ACHN (cell line): ENCODE measurements at regions not wholly inside any gene's neighbourhood (a gene's known extent, or its start where the extent isn't known, plus 50 kb on each side); places are given as distances from the start of the nearest gene placed in this dataset.

ENCODE experiments used
- DNase-seq: peaks from one replicate; pipeline ENCODE4 v3.0.0-alpha.2; 2015
- in situ Hi-C: cut with HindIII; loops from 2 replicates; pipeline ENCODE4 v1.10.0; 2017; ENCODE audit warnings: low sequenced_read_pairs, low pct_ligation_motif_present, low pct_unique_long_range_greater_than_20kb

DNA sequence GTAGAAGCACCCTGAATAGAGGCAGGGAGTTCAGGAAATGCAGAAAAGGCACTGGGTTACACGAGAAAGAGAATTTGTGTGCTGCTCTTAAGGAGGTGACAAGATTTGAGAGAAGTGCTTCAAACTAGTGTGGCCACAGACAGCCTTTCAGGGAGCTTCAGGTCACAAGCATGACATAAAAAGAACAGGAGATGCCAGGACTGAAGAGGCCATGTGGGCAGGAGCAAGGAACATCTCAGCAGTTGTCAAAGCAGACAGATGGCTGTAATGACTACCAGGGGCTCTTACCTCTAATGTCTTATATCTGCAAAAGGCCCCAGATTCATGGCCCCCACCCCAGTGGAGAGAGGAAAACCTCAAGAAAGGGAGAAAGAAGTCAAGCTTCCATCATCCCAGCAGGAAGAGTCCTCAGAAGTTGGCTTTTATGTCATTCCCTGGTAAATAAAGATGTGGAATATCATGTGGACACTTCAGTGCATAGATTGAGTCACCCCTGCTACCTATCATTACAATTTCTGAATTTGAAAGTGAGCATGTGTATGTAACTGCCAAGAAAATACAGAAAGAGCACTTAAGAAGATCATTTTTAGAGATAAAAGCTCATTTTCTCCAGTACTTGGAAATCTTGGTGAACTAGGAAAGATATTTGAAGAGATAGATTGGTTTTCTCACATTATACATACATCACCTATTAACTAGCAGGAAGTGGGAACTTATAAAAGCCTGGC lies 214.4 kb upstream of the RORB start:
- no peak for DNase-seq
- in situ Hi-C loops, result no loop called here

DNA sequence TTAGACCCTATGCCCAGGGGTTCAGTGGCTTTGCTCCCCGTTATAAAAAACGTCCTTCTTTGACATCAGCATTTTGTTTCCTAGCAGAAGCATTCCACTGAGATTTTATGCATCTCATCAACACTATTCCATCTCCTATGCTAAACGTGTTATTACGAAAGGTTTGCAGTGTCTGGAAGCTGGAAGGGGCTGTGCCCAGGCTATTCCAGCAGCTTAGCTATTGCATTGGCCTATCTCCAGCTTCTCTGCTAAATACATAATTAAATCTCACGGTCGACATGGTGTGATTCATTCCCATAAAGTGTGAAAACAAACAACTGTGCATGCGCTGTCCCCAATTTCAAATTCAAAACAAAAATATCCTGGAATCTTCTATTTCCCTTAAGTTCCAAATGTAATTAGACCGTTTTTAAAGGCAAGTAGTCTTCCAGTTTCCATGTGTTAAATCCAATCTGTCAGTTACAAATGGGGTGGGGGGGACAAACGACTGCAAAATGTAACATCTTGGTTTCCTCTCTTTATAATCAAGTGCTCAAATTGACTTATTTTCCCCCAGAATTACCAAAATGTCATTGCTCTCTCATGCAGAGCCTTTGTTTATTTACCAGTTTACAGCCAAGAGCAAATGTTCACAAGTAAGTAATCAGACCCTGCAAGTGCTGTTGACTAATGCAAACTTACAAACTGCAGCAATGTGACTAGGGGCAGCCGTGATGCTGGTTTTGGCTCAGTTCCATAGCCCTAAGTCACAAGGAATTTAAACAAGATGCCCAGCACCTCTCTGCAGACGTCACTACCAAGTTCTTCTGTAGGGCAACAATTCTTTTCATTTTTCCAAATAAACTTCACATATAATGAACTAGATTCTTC lies 212.3 kb upstream of the RORB start:
- DNase-seq, result no peak
- in situ Hi-C loops, result no loop called here

DNA sequence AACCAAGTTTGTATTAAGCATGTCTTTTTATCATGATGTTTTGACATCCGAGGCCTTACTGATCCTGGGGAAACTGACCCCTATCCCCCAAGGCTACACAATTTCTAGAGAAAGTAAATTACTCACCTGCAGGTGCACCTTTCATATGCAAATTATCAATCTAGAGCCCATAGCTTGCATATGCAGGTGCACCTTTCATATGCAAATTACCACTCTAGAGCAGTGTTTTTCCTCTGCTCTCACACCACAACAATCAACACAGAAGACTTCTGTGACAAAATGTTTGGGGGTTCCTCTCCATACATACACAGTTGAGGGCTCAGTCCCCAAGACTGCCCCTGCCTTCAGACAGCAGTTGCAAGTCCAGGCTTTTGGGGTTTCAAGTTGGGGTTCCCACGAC lies 203.7 kb upstream of the RORB start:
- in situ Hi-C loops, result no loop called here
- DNase-seq, result no peak

DNA sequence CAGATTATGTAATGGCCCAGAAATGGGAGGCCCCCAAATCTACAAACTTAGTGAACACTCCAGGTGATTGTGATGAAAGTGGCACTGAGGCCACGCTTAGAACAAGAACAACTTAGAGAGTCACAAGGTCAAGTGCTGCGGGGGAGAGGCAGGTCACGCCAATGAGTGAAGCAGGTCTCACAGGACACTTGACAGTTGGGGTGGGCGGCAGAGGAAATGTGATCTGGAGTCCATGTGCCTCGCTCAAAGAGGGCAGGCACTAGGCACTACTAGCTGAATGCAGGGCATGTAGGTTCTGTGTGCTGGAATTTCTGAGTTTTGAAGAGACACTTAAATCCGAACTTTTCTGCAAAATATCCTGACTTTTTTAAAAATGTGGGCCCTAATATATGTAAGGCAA lies 193.2 kb upstream of the RORB start:
- no peak for DNase-seq
- in situ Hi-C loops, result no loop called here

DNA sequence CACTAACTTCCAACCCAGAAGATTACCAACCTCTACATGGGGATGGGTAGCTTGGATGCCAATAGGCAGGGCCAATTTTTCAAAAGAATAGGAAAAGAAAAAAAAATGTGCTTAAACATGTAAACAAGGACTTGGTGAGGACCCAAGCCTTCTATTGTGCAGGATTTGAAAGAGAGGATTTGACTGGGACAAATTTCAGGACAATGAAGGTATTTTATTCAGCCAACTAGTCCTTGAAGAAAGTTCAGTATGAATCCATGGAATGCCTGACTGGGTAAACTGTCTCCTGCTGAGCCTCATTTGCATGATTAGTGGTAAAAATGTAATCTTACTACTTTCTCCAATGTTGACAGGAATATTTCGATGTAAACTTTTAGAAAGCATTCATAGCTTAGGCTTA lies 192.5 kb upstream of the RORB start:
- in situ Hi-C loops, result no loop called here
- DNase-seq, result no peak

DNA sequence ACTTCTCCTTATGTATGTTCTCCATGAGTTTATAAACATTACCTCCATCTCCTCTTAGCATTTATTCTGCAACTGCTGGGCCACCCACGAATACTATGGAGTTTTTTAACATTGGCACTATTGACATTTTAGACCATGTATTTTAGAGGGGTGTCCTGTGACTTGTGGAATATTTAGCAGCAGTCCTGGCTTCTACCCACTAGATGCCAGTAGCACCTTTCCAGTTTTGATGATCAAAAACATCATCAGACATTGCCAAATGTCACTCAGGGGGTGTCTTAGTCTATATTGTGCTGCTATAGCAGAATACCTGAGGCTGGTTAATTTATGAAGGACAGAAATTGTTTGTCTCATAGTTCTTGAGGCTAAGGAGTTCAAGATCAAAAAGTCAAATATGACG lies 187.5 kb upstream of the RORB start:
- in situ Hi-C loops, result no loop called here
- no peak for DNase-seq

DNA sequence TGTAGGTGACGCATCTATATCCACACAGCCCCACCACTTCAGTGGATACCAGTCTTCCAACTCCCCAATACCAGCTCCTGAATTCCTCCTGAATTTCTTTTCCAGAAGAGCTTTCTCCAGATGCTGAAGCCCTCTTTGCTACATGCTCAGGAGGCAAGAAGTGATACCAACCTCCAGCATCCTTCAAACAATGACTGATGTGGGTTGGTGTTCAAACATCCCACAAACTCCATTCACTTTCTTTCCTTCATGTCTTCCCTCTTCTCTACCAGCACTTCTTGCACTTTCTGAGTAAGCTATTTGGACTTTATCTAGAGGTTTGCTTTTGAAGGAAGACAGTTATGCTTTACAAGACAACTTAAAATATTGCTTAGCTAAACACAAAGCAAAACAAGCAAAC lies 179.9 kb upstream of the RORB start:
- DNase-seq, result no peak
- in situ Hi-C loops, result no loop called here

DNA sequence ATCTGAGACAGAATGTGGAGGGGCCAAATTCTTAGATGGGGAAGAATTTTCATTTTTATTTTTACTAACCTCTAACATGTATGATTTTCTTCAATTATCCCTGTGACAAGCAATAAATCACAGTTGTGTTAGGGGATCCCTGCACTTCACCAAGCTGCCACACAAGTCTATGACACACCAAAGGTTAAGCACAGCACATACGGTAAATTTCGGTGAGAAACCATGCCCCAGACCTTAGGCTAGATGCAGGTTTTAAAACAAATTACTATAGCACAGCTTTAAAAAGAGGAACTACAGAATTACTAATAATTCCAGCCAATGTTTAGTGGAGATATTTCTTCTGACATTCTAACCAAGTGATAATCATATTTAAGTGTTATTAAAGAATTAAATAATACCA lies 175.7 kb upstream of the RORB start:
- in situ Hi-C loops, result no loop called here
- DNase-seq, result no peak

DNA sequence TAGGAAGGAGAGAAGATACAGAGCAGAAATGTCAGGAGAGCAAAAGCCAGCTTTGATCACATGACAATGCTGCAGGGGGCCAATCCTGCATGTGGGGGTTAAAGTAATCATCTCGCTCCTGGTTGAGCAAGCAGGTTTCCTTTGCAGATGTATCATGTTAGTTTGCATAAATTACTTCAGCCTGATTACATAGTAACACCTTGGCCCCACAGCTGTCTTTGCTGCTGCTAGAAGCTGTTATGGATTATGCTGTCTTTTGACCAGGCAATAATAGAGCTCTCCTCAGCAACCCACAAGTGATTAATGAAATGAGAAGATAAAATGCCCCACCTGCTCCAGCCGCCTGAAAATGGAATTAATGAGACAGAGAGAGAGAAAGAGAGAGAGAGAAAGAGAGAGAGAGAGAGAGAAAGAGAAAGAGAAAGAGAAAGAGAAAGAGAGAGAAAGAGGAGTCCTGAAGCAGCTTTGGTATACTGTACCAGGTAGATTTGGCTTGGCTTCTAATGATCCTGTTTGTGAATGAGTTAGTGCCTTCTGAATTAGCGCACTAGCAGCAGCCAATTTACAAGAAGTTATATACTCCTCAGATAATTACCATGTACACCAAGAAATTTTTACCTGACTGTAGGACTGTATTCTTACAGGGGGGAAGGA lies 174.3 kb upstream of the RORB start:
- DNase-seq, result no peak
- in situ Hi-C loops, result no loop called here

DNA sequence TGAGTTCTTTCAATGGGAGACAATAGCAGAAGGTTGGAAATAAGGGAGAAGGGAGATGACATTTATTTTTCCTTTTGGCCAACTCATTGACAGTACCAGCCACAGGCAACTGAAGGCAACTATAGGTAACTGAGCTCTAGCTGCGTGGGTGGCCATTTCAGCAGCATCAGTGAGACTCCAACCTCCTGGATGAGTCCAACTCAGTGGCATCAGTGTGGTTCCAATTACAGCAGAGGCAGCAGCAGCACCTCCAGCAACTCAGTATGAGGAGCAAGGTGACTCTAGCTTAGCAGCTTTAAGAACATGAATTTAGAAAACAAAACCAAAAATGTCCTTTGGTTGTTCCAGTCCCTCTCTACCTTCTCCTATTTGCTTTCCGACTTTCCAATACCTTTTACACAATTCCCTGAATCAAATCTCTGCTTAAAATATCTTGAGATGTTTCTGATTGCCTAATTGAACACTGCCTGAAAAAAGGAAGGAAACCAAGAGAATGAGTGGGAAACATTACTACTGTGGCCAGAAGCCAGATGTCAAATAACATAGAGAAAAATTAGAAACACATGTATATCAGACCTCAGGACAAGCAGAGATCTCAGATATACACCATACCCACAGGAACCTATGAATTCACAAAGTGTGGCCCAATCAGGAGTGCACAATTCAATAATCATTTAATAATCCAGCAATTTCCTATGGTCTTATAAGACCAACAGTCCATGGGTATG lies 166.5 kb upstream of the RORB start:
- no peak for DNase-seq
- in situ Hi-C loops, result no loop called here

DNA sequence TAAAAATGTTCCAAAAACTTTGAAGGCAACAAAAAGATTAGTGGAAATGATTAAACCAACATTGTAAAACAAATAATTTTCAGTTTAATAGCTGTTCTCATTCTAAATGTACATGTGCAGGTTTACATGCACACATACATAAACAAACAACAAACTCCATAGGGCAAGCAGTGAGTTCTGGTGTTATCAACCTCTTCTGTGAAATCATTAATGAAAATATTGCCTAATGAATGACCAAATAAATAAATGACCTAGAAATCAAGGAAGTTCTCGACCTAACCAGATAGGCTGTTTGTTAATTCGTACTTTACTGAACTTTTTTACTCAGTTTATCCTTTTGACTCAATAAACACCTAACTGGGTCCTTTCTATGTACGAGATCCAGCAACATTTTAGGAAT lies 165.5 kb upstream of the RORB start:
- no peak for DNase-seq
- in situ Hi-C loops, result no loop called here

DNA sequence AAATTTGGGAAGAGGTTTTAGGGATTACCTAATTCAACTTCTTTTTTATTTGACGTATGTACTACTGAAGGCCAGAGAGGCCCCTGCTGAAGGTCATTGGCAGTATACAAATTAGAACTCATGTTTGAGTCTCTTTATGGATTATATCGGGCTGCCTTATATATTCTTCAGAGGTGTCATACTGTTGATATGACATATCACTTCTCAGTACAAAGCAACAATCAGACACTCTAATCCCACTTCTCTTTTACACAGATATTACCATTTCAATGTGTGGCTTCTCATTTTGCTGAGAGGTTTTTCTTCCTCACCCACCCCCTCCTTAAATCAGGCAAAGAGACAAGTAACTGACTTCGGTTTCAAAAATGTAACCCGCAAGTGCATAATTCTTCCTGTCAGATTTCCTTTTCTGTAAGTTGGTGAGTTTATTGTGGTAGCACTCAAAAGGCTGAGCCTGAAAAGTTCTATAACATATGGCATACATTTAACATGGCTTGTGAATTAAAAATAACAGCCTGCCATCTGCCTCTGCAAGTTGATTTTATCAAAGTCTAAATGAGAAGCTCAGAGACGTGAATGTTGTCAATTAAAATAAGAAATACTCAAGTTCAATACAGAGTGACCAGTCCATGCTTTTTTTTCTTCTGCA lies 163.6 kb upstream of the RORB start:
- in situ Hi-C loops, result no loop called here
- DNase-seq, result no peak

DNA sequence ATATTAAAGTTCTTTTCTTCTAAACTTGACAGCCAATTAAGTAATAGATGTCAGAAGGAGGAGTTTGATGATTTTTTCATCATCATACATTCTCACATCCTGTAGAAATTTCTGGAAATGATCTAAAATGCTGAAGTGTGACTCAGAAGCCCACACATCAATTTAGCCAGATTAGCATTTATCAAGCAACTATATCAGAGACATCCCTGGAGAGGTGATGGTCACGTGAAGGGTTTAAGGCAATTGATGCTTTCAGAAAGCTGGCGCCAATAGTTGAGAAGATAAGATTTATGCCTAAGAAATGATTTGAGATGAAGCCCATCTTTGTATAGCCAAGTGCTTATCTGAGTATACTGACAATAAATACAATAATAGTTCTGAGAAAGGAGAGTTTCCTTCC lies 162.9 kb upstream of the RORB start:
- DNase-seq, result no peak
- in situ Hi-C loops, result no loop called here

DNA sequence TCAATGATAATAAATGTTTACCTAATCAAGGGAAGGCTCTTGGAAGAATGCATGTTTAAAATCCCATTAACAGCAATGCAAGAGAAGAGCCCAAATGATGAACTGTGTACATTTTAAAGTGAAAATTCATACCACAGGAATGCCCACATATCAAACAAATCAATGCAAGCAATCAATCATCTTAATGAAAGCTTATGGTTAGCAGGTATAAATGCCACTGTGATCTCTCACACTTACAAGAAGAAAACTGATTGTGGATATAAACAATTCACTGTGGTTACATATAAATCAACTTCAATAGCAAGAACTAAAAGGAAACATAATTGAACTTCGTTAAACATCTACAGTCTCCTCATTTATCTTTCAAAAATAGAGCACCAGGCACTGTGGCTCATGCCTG lies 161.0 kb upstream of the RORB start:
- DNase-seq, result no peak
- in situ Hi-C loops, result no loop called here

DNA sequence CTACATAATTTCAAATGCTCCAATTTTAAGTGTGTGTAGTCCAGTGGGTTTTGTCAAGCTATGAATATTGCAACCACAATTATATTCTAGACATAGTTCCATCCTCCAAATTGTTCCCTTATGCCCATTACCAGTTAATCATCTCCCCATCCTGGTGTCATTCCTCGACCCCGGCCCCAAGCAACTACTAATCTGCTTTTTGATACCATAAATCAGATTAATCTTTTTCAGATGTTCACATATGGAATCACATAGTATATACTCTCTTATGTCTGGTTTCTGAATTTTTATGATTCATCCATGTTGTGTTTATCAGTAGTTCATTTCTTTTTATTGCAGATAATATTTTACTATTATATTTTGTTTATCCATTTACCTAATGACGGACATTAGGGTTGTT lies 148.4 kb upstream of the RORB start:
- in situ Hi-C loops, result no loop called here
- DNase-seq, result no peak

DNA sequence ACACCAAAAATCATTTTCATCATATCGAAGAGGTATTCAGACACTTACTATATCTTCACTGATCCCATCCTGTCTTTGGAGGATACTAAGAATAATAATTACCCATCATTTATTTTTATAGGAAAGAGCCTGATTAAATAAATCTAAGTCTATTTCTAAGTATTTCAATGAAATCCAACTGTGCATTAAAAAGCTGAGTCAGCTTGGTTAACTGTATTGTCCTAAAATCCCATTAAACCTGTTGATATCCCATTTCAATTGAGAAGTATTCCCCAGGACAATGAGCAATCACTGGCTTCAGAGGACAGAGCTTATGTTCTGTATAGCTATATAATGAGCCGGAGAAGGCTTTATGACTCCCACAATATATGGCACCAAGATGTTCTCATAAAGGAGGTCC lies 142.0 kb upstream of the RORB start:
- in situ Hi-C loops, result no loop called here
- no peak for DNase-seq

DNA sequence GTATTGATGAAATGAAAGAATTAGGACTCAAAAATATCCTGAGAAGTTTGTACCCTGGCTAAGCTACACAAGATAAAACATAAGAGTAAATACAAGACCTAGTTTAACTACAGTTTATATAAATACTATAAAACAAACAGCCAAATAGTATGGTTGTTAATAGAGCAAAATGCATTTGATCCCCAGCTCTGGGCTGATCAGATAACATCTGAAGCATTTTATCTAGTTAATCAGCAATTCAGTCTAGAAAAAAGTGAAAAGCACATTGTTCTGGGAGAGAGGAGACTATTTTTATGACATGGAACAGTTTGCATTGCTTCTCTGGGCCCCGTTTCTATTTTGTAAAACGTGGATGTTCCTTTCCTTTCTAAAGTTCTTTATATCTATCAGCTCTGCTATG lies 139.6 kb upstream of the RORB start:
- in situ Hi-C loops, result no loop called here
- no peak for DNase-seq

DNA sequence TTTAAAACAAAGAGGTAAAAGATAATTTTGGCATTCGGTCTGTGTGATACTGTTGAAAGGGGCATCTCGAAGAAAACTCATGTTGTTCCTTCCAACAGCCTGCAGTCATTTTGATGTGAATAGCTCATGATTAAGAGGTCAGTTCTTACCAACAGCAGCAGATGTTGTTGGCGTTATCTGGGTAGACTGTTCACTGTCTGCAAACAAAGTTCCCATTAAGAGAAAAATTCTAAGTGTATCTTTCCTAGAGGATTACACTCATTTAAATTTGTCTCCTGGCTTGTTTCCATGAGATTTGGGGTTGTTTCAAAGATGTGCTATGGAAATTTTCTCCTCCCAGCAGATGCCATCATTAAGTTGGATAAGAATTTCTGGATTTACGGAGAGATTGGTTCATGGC lies 138.2 kb upstream of the RORB start:
- no peak for DNase-seq
- in situ Hi-C loops, result no loop called here

DNA sequence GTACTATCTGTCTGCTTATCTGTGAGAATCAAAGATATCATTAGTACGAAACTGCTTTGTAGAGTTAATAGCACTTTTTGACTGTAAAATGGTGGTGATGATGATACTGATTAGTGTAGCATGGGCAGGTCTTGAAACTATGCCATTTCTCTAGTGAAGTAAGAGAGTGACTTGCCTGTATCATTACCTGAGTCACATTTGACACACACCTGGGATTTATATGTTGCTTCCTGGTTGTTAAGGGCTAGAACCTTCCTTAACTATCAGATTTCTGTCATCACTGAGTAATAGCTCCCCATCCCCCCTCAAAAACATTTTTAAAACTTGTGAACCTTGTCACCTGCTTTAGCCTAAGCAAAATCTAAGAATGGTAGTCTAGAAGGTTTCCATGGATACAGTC lies 135.6 kb upstream of the RORB start:
- in situ Hi-C loops, result no loop called here
- no peak for DNase-seq
